DND-41 (cell line): ENCODE measurements at regions not wholly inside any gene's neighbourhood (a gene's known extent, or its start where the extent isn't known, plus 50 kb on each side); places are given as distances from the start of the nearest gene placed in this dataset.
A peak's percentile ranks its signal among the peaks of the same experiment; 100 is the strongest.

Experiments used
- ATAC-seq: fragments of 200-7000 bp; cut with Tn5 transposase; 3 replicates; pipeline ENCODE4 v1.9.1; 2021; ENCODE audit warnings: low read depth; ENCODE audit not compliant: insufficient read depth
- DNase-seq: peaks from one replicate; pipeline ENCODE4 v3.0.0-alpha.2; 2020
- H2AFZ ChIP-seq: 2 replicates; pipeline ENCODE4 v1.6.0; 2012; ENCODE audit warnings: low read depth, low read length
- H3K27ac ChIP-seq: 2 replicates; pipeline ENCODE4 v1.5.1; 2012; ENCODE audit warnings: low read length, inconsistent platforms
- H3K27me3 ChIP-seq: fragments of 200-600 bp; sonication (generic); 2 replicates; pipeline ENCODE4 v1.6.0; 2012; ENCODE audit warnings: low read length, mild to moderate bottlenecking, inconsistent platforms; ENCODE audit not compliant: insufficient read depth, poor library complexity
- H3K36me3 ChIP-seq: 2 replicates; pipeline ENCODE4 v1.5.1; 2012; ENCODE audit warnings: low read length, inconsistent platforms; ENCODE audit not compliant: insufficient read depth
- H3K4me1 ChIP-seq: 2 replicates; pipeline ENCODE4 v1.5.1; 2012; ENCODE audit warnings: mild to moderate bottlenecking, low read length; ENCODE audit not compliant: insufficient read depth
- H3K4me2 ChIP-seq: 2 replicates; pipeline ENCODE4 v1.6.0; 2012; ENCODE audit warnings: mild to moderate bottlenecking, moderate library complexity, low read length, inconsistent platforms; ENCODE audit not compliant: insufficient read depth
- H3K4me3 ChIP-seq, 2 experiments: fragments of 200-600 bp in 1 of 2; shearing (Covaris generic) in 1 of 2; 2 replicates each; pipeline ENCODE4 v1.5.1; 2012 to 2016; ENCODE audit warnings: inconsistent platforms in 2 of 2, low read length in 2 of 2, mild to moderate bottlenecking in 2 of 2, low read depth in 1 of 2, moderate library complexity in 1 of 2
- H3K79me2 ChIP-seq: 2 replicates; pipeline ENCODE4 v1.6.0; 2012; ENCODE audit warnings: low read length, inconsistent platforms; ENCODE audit not compliant: insufficient read depth
- H3K9ac ChIP-seq: 2 replicates; pipeline ENCODE4 v1.6.0; 2012; ENCODE audit warnings: low read depth, mild to moderate bottlenecking, inconsistent platforms, low read length, moderate library complexity
- H3K9me3 ChIP-seq: 2 replicates; pipeline ENCODE4 v1.5.1; 2012; ENCODE audit warnings: low read length, moderate library complexity, mild to moderate bottlenecking, inconsistent platforms; ENCODE audit not compliant: insufficient read depth, severe bottlenecking
- H4K20me1 ChIP-seq: 2 replicates; pipeline ENCODE4 v1.6.0; 2012; ENCODE audit warnings: low read length; ENCODE audit not compliant: insufficient read depth
- CTCF ChIP-seq: IDR thresholded peaks from 2 replicates; pipeline ENCODE4 v1.5.1; 2012; ENCODE audit warnings: borderline replicate concordance, low read length, moderate library complexity, mild to moderate bottlenecking; ENCODE audit not compliant: poor library complexity, severe bottlenecking; ENCODE audit errors: extremely low read depth
- EZH2 ChIP-seq: IDR thresholded peaks from 3 replicates; pipeline ENCODE4 v1.6.1; 2012; ENCODE audit warnings: borderline replicate concordance, low read depth, mild to moderate bottlenecking, moderate library complexity, low read length, inconsistent platforms; ENCODE audit not compliant: severe bottlenecking

- no peaks in the 10 kb centered on the region for H4K20me1 ChIP-seq
- H2AFZ ChIP-seq: no peak overlapping the region
- no peaks in the 10 kb centered on the region for H3K27me3 ChIP-seq
- no peak overlapping the region for H3K4me3 ChIP-seq
- H3K36me3 ChIP-seq: no peaks in the 10 kb centered on the region
- H3K27ac ChIP-seq: no peak overlapping the region
- H3K4me2 ChIP-seq: no peak overlapping the region
- ATAC-seq (no peak), DNase-seq (no peak)
- H3K9me3 ChIP-seq: no peaks in the 10 kb centered on the region
- H3K79me2 ChIP-seq: no peaks in the 10 kb centered on the region
- H3K9ac ChIP-seq: no peak overlapping the region
- H3K4me1 ChIP-seq: no peaks in the 10 kb centered on the region
- TF ChIP-seq EZH2: no peak
- no peak for TF ChIP-seq CTCF
These were observed 345.6 kb downstream of the GPAM start for GRCh38 chr10:111837985-111838384.

- Histone ChIP-seq H3K9ac (no peak overlapping the region), H3K4me2 (no peak overlapping the region), H3K36me3 (no peaks in the 10 kb centered on the region), H3K9me3 (no peaks in the 10 kb centered on the region), H2AFZ (no peak overlapping the region), H4K20me1 (no peaks in the 10 kb centered on the region), H3K27me3 (no peaks in the 10 kb centered on the region), H3K4me1 (no peaks in the 10 kb centered on the region), H3K4me3 (no peak overlapping the region), H3K27ac (no peak overlapping the region), H3K79me2 (no peaks in the 10 kb centered on the region)
- no peak for DNase-seq
- no peak for ATAC-seq
- TF ChIP-seq EZH2 (no peak), CTCF (no peak)
These were observed 343.0 kb downstream of the GPAM start for GRCh38 chr10:111840546-111840945.

- Histone ChIP-seq H4K20me1 (no peaks in the 10 kb centered on the region), H3K27ac (no peak overlapping the region), H3K4me3 (no peak overlapping the region), H3K27me3 (no peaks in the 10 kb centered on the region), H3K9me3 (no peaks in the 10 kb centered on the region), H3K79me2 (no peaks in the 10 kb centered on the region), H3K9ac (no peak overlapping the region), H2AFZ (no peak overlapping the region), H3K36me3 (no peaks in the 10 kb centered on the region), H3K4me1 (no peaks in the 10 kb centered on the region), H3K4me2 (no peak overlapping the region)
- TF ChIP-seq CTCF (no peak), EZH2 (no peak)
- no peak for ATAC-seq
- no peak for DNase-seq
These were observed 330.8 kb downstream of the GPAM start for GRCh38 chr10:111852801-111853200.

- no peak overlapping the region for H3K9ac ChIP-seq
- H3K27ac ChIP-seq: no peak overlapping the region
- no peaks in the 10 kb centered on the region for H3K4me1 ChIP-seq
- H3K4me2 ChIP-seq: no peak overlapping the region
- H3K4me3 ChIP-seq: no peak overlapping the region
- no peaks in the 10 kb centered on the region for H3K9me3 ChIP-seq
- H2AFZ ChIP-seq: no peak overlapping the region
- no peaks in the 10 kb centered on the region for H3K27me3 ChIP-seq
- ATAC-seq (no peak), DNase-seq (no peak)
- no peaks in the 10 kb centered on the region for H3K79me2 ChIP-seq
- TF ChIP-seq CTCF: peak; percentile 15
- TF ChIP-seq EZH2: no peak
- no peaks in the 10 kb centered on the region for H3K36me3 ChIP-seq
- H4K20me1 ChIP-seq: no peaks in the 10 kb centered on the region
These were observed 326.9 kb downstream of the GPAM start for GRCh38 chr10:111856631-111857030.
